ENCODE measurements at regions not wholly inside any gene's neighbourhood (a gene's known extent, or its start where the extent isn't known, plus 50 kb on each side); places are given as distances from the start of the nearest gene placed in this dataset.

- TF ChIP-seq EP300 (IDR thresholded peaks at IDR 0.05): no peak
- no peak for TF ChIP-seq CTCF (IDR thresholded peaks at IDR 0.05)
- no peak for TF ChIP-seq POLR2A (IDR thresholded peaks at IDR 0.05)
- Histone ChIP-seq H3K4me3 (no peak overlapping the region), H3K36me3 (no peaks in the 10 kb centered on the region), H3K4me1 (ENCODE audit: insufficient read depth) (no peaks in the 10 kb centered on the region), H3K9me3 (no peaks in the 10 kb centered on the region), H3K27ac (no peak overlapping the region), H3K27me3 (no peaks in the 10 kb centered on the region)
- intact Hi-C loops (cut with DNase I): no loop called here
- WGBS, 3 donors: 82 to 85% (median 83%) methylated on average over 6 of the region's 6 CpGs
- no peak for DNase-seq
Measured at GRCh38 chr5:4228708-4229107, 633.1 kb downstream of the IRX1 start.

- no peak overlapping the region for H3K27ac ChIP-seq
- no peaks in the 10 kb centered on the region for H3K9me3 ChIP-seq
- DNase-seq: no peak
- H3K36me3 ChIP-seq: no peaks in the 10 kb centered on the region
- WGBS, 3 donors: 64 to 75% (median 70%) methylated on average over 17 of the region's 17 CpGs
- intact Hi-C loops (cut with DNase I): no loop called here
- H3K4me3 ChIP-seq: no peak overlapping the region
- no peak for TF ChIP-seq POLR2A (IDR thresholded peaks at IDR 0.05)
- TF ChIP-seq EP300 (IDR thresholded peaks at IDR 0.05): no peak
- no peak for TF ChIP-seq CTCF (IDR thresholded peaks at IDR 0.05)
- no peaks in the 10 kb centered on the region for H3K4me1 ChIP-seq (ENCODE audit: insufficient read depth)
- H3K27me3 ChIP-seq: no peaks in the 10 kb centered on the region
Measured at GRCh38 chr5:4229414-4230292, 634.0 kb downstream of the IRX1 start.

- H3K4me1 ChIP-seq (ENCODE audit: insufficient read depth): no peaks in the 10 kb centered on the region
- WGBS, 3 donors: 40 to 51% (median 42%) methylated on average over 15 of the region's 15 CpGs
- no peak overlapping the region for H3K27ac ChIP-seq
- no peak overlapping the region for H3K4me3 ChIP-seq
- no peaks in the 10 kb centered on the region for H3K9me3 ChIP-seq
- TF ChIP-seq CTCF (IDR thresholded peaks at IDR 0.05): no peak
- TF ChIP-seq POLR2A (IDR thresholded peaks at IDR 0.05): no peak
- TF ChIP-seq EP300 (IDR thresholded peaks at IDR 0.05): no peak
- no peaks in the 10 kb centered on the region for H3K27me3 ChIP-seq
- intact Hi-C loops (cut with DNase I): no loop called here
- no peak for DNase-seq
- H3K36me3 ChIP-seq: no peaks in the 10 kb centered on the region
Measured at GRCh38 chr5:4230471-4230785, 634.8 kb downstream of the IRX1 start.

- no peaks in the 10 kb centered on the region for H3K27me3 ChIP-seq
- TF ChIP-seq EP300 (IDR thresholded peaks at IDR 0.05): no peak
- TF ChIP-seq CTCF (IDR thresholded peaks at IDR 0.05): no peak
- no peak for TF ChIP-seq POLR2A (IDR thresholded peaks at IDR 0.05)
- DNase-seq: no peak
Measured at GRCh38 chr5:4230786-4231641, 635.4 kb downstream of the IRX1 start.

More at GRCh38 chr5:4230786-4231641, 635.4 kb downstream of the IRX1 start:
- no peak overlapping the region for H3K4me3 ChIP-seq
- intact Hi-C loops (cut with DNase I): no loop called here
- no peaks in the 10 kb centered on the region for H3K9me3 ChIP-seq
- no peaks in the 10 kb centered on the region for H3K4me1 ChIP-seq (ENCODE audit: insufficient read depth)
- H3K36me3 ChIP-seq: no peaks in the 10 kb centered on the region
- 39 to 44% (median 42%) methylated on average over 23 of the region's 23 CpGs for WGBS, 3 donors
- H3K27ac ChIP-seq: no peak overlapping the region

All from ovary (tissue), 7 donors.